HepG2 (cell line): ENCODE measurements at regions not wholly inside any gene's neighbourhood (a gene's known extent, or its start where the extent isn't known, plus 50 kb on each side); places are given as distances from the start of the nearest gene placed in this dataset.

Source experiments
- ATAC-seq: fragments of 200-7000 bp; cut with Tn5 transposase; 3 replicates; pipeline ENCODE4 v1.9.1; 2020; ENCODE audit warnings: mild to moderate bottlenecking, moderate library complexity
- BruUV-seq: library from RNA; stranded (reverse); fragments of 400-500 nt; replicated peaks from 2 replicates; lab custom pipeline; 2021; lab: Mats Ljungman, UMichigan
- CTCF ChIA-PET: fragments of 300-600 bp; formaldehyde crosslinking; extraction: SDS; loops from one replicate; lab custom pipeline; 2021; ENCODE audit warnings: low total read pairs, inconsistent platforms, low intra/inter-chr PET ratio; lab: Yijun Ruan, JAX
- POLR2A ChIA-PET: fragments of 350-600 bp; sonication (Branson Sonifier 250); formaldehyde crosslinking; loops from one replicate; lab custom pipeline; 2020; ENCODE audit warnings: antibody characterized with exemption, inconsistent platforms; lab: Yijun Ruan, JAX
- DNase-seq: peaks from one replicate; pipeline ENCODE4 v3.0.0-alpha.2; 2015; ENCODE audit warnings: low spot score
- FAIRE-seq: peaks from 3 replicates; lab custom pipeline; 2011; peaks lifted over from hg19 to GRCh38; lab: Jason Lieb, UNC
- H2AFZ ChIP-seq: one replicate; pipeline ENCODE4 v1.6.1; 2011; ENCODE audit warnings: low read length, inconsistent platforms
- H3K27ac ChIP-seq: fragments of 300-600 bp; 3 replicates; pipeline ENCODE4 v1.8.0; 2011; ENCODE audit warnings: mixed run types, mild to moderate bottlenecking, mixed read lengths, low read length, inconsistent platforms; ENCODE audit not compliant: insufficient read depth; ENCODE audit errors: extremely low read length
- H3K27me3 ChIP-seq, 2 experiments: fragments of 200-600 bp in 1 of 2; 2 replicates in 1 of 2; 3 replicates in 1 of 2; pipeline versions ENCODE4 v1.6.0 to v1.8.0; 2011; ENCODE audit warnings: low read length in 2 of 2, mild to moderate bottlenecking in 2 of 2, moderate library complexity in 2 of 2, inconsistent platforms in 1 of 2; ENCODE audit not compliant: insufficient read depth in 2 of 2, control insufficient read depth in 1 of 2
- H3K36me3 ChIP-seq, 2 experiments: fragments of 200-600 bp in 1 of 2; replicated peaks in 1 of 2; 2 replicates in 1 of 2; 3 replicates in 1 of 2; pipeline versions ENCODE4 v1.5.1 to v1.8.0; 2011; ENCODE audit warnings: low read length in 2 of 2, inconsistent platforms in 1 of 2; ENCODE audit not compliant: insufficient read depth in 2 of 2, control insufficient read depth in 1 of 2
- H3K4me1 ChIP-seq: 2 replicates; pipeline ENCODE4 v1.5.1; 2012; ENCODE audit warnings: low read length, inconsistent platforms; ENCODE audit not compliant: insufficient read depth
- H3K4me2 ChIP-seq: 2 replicates; pipeline ENCODE4 v1.6.0; 2011; ENCODE audit warnings: low read depth, low read length, inconsistent platforms
- H3K4me3 ChIP-seq, 3 experiments: fragments of 200-600 bp in 1 of 3; sonication (generic), shearing (Covaris generic) in 1 of 3; replicated peaks in 1 of 3; 2 replicates each; pipeline ENCODE4 v1.5.1; 2011 to 2016; ENCODE audit warnings: low read length in 3 of 3, inconsistent platforms in 2 of 3, low read depth in 2 of 3, mild to moderate bottlenecking in 2 of 3, control low read depth in 1 of 3, mixed read lengths in 1 of 3; ENCODE audit not compliant: insufficient read depth in 1 of 3
- H3K79me2 ChIP-seq: one replicate; pipeline ENCODE4 v1.6.1; 2011; ENCODE audit warnings: low read length, inconsistent platforms; ENCODE audit not compliant: insufficient read depth
- H3K9ac ChIP-seq: 2 replicates; pipeline ENCODE4 v1.6.0; 2011; ENCODE audit warnings: mild to moderate bottlenecking, low read depth, low read length, inconsistent platforms; ENCODE audit not compliant: insufficient read depth
- H3K9me3 ChIP-seq: 2 replicates; pipeline ENCODE4 v1.5.1; 2012; ENCODE audit warnings: mild to moderate bottlenecking, low read length
- H4K20me1 ChIP-seq: 2 replicates; pipeline ENCODE4 v1.6.0; 2011; ENCODE audit warnings: inconsistent platforms, mild to moderate bottlenecking, low read length, moderate library complexity; ENCODE audit not compliant: insufficient read depth
- SMYD3 ChIP-seq: sonication (generic); formaldehyde crosslinking; IDR thresholded peaks from 2 replicates; pipeline ENCODE4 v1.8.1; 2023; ENCODE audit warnings: mild to moderate bottlenecking, missing genetic modification reagents
- ZNF33A ChIP-seq: sonication (generic); formaldehyde crosslinking; IDR thresholded peaks from 2 replicates; pipeline ENCODE4 v1.5.1; 2020; ENCODE audit warnings: missing genetic modification reagents, mild to moderate bottlenecking, moderate library complexity, borderline replicate concordance
- ZSCAN29 ChIP-seq: sonication (generic); formaldehyde crosslinking; conservative IDR thresholded peaks from 2 replicates; pipeline ENCODE4 v1.4.0; 2020; ENCODE audit warnings: mild to moderate bottlenecking, missing genetic modification reagents
- WGBS: methylation state at CpG from one replicate; pipeline ENCODE4 v1.1.6; 2017; ENCODE audit warnings: low lambda C conversion rate; 5-methylcytosine and 5-hydroxymethylcytosine counted together
- in situ Hi-C: cut with HindIII; loops from 2 replicates; pipeline ENCODE4 v1.10.0; 2017; ENCODE audit warnings: low pct_unique_long_range_greater_than_20kb; ENCODE audit not compliant: extremely low pct_ligation_motif_present
- intact Hi-C: fragments of 100-400 bp; cut with micrococcal nuclease; formaldehyde crosslinking; loops from one replicate; pipeline ENCODE4 v1.10.0; 2022; ENCODE audit not compliant: unreplicated experiment
- TF ChIP-seq, protein P1 (sequence below): sonication (generic); formaldehyde crosslinking; conservative IDR thresholded peaks from 2 replicates; pipeline ENCODE4 v1.4.0; 2020; ENCODE audit warnings: missing genetic modification reagents
- TF ChIP-seq, protein P2 (sequence below): IDR thresholded peaks from 2 replicates; pipeline ENCODE4 v1.6.1; 2016

DNA sequence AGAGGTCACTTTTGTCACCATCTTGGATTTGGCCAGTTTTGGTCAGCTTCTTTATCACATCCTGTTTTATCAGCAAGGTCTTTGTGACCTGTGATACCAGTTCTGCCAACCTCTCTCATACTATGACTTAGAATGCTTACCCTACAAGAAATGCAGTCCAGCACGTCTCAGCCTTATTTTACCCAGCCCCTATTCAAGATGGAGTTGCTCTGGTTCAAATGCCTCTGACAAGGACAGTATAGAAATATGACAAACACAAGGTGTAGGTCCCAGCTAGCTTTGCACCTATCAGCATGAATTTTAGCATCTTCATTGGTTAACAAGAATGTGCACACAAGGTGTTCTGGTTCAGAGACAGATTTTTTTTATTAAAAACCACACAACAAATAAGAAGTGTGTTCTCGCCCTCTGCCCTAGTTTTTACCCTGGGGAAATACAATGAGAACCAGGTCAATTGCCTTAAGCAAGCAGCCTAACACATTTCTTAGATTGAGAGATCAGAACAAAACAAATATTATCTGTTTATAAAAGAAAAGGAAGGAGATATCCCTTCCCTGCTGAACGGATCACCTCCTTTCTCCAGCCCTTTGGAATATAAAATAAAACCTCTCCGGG, 962.3 kb upstream of the PRKX start:
- no peak for FAIRE-seq
- Histone ChIP-seq H3K4me3 (no peak overlapping the region), H3K36me3 (no peaks in the 10 kb centered on the region), H3K9ac (no peak overlapping the region)
- no TSS peak for BruUV-seq
- intact Hi-C loops, result no loop called here
- no peak for TF ChIP-seq ZSCAN29 (CRISPR knock-in tag)
- TF ChIP-seq, all 625 proteins: peak for 0
- Histone ChIP-seq H3K27me3 (no peaks in the 10 kb centered on the region), H3K79me2 (no peaks in the 10 kb centered on the region), H3K9me3 (peaks cover 6% of the 10 kb centered on the region; the same call in 1 of the 2 replicates), H3K4me2 (no peak overlapping the region), H4K20me1 (no peaks in the 10 kb centered on the region), H3K4me1 (no peaks in the 10 kb centered on the region), H3K27ac (no peak overlapping the region), H2AFZ (no peak overlapping the region)
- CTCF ChIA-PET, result no interaction called here
- WGBS, result 7% methylated on average over 4 of the region's 4 CpGs
- DNase-seq (no peak), ATAC-seq (no peak)
- POLR2A ChIA-PET, result no interaction called here
- in situ Hi-C loops, result no loop called here

DNA sequence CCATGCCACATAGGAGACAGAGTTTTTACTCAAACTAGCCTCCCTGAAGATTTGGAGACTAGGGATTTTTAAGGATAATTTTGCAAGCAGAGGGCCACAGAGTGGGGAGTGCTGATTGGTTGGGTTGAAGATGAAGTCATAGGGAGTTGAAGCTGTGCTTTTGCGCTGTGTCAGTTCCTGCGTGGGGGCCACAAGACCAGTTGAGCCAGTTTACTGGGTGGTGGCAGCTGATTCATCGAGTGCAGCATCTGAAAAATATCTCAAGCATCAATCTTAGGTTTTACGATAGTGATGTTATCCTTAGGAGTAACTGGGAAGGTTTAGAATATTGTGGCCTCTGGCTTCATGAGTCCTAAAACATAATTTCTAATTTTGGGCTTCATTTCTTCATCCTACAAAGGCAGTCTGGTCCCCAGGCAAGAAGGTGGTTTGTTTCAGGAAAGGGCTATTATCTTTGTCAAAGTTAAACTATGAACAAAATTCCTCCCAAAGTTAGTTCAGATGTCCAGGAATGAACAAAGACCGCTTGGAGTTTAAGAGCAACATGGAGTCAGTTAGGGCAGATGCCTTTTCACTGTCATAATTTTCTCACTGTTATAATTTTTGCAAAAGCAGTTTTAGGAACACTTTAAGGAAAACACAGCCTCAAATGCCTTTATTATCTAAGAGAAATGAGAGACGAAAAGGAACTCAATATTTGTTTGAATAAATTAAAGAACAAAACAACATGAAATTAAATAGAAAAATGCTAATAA, 960.8 kb upstream of the PRKX start:
- Histone ChIP-seq H4K20me1 (no peaks in the 10 kb centered on the region), H3K27me3 (no peaks in the 10 kb centered on the region), H2AFZ (no peak overlapping the region), H3K4me2 (no peak overlapping the region), H3K4me1 (no peaks in the 10 kb centered on the region), H3K4me3 (no peak overlapping the region), H3K9me3 (peaks cover 6% of the 10 kb centered on the region; the same call in 1 of the 2 replicates), H3K9ac (no peak overlapping the region), H3K27ac (no peak overlapping the region), H3K79me2 (no peaks in the 10 kb centered on the region), H3K36me3 (no peaks in the 10 kb centered on the region)
- ChIA-PET POLR2A (no interaction called here), CTCF (no interaction called here)
- no TSS peak for BruUV-seq
- DNase-seq (no peak), FAIRE-seq (no peak), ATAC-seq (no peak)
- WGBS, result 13% methylated on average over 4 of the region's 6 CpGs
- intact Hi-C loops (no loop called here), in situ Hi-C loops (no loop called here)
- TF ChIP-seq, protein P1, sequence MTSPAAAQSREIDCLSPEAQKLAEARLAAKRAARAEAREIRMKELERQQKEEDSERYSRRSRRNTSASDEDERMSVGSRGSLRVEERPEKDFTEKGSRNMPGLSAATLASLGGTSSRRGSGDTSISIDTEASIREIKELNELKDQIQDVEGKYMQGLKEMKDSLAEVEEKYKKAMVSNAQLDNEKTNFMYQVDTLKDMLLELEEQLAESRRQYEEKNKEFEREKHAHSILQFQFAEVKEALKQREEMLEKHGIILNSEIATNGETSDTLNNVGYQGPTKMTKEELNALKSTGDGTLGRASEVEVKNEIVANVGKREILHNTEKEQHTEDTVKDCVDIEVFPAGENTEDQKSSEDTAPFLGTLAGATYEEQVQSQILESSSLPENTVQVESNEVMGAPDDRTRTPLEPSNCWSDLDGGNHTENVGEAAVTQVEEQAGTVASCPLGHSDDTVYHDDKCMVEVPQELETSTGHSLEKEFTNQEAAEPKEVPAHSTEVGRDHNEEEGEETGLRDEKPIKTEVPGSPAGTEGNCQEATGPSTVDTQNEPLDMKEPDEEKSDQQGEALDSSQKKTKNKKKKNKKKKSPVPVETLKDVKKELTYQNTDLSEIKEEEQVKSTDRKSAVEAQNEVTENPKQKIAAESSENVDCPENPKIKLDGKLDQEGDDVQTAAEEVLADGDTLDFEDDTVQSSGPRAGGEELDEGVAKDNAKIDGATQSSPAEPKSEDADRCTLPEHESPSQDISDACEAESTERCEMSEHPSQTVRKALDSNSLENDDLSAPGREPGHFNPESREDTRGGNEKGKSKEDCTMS (CRISPR knock-in tag), result no peak
- TF ChIP-seq, protein P2, sequence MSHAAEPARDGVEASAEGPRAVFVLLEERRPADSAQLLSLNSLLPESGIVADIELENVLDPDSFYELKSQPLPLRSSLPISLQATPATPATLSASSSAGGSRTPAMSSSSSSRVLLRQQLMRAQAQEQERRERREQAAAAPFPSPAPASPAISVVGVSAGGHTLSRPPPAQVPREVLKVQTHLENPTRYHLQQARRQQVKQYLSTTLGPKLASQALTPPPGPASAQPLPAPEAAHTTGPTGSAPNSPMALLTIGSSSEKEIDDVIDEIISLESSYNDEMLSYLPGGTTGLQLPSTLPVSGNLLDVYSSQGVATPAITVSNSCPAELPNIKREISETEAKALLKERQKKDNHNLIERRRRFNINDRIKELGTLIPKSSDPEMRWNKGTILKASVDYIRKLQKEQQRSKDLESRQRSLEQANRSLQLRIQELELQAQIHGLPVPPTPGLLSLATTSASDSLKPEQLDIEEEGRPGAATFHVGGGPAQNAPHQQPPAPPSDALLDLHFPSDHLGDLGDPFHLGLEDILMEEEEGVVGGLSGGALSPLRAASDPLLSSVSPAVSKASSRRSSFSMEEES, result no peak
- no peak for TF ChIP-seq SMYD3 (CRISPR knock-in tag)
- TF ChIP-seq ZNF33A (CRISPR knock-in tag), result no peak
